ENCODE measurements at regions not wholly inside any gene's neighbourhood (a gene's known extent, or its start where the extent isn't known, plus 50 kb on each side); places are given as distances from the start of the nearest gene placed in this dataset.

GRCh38 chr17:14482715-14483114 lies 181.8 kb downstream of the HS3ST3B1 start:
- no peak for DNase-seq (ENCODE audit: low read depth in 2 of 2)

DNA sequence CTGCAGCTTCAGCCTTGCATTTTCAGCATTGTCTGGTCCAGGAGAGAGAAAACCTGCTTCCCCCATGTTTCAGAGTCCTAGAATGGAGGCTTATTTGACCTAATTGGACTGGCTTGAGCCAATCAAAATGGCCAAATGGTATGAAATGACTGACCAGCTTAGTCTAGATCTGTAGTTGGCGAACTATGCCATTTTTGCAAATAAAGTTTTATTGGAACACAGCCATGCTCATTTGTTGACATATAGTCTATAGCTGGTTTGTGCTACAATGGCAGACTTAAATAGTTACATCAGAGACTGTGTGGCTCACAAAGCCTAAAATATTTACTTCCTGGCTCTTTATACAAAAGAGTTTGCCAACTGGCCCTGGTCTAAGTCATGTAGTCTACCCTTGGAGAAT lies 180.8 kb downstream of the HS3ST3B1 start:
- no peak for DNase-seq (ENCODE audit: low read depth in 2 of 2)

GRCh38 chr17:14474591-14474990 lies 173.7 kb downstream of the HS3ST3B1 start:
- DNase-seq (ENCODE audit: low read depth in 2 of 2), result no peak

DNA sequence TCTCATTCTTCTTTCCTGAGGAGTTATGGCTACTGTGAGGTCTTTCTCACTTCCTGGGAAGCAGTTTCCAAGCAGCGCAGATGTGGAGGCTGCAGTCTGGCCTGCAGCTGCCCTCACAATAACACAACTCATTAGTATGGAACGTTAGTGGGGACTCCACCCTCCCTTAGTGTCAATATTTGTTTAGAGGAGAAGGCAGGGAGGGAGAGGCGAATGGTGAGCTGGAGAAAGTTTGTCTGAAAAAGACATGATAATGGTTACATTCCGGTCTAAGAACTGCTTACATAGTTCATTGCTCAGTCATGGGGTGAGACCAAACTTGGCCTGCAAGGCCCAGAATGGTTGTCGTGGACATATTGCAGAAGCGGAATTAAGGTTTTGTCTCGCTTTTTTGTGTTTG lies 170.2 kb downstream of the HS3ST3B1 start:
- DNase-seq (ENCODE audit: low read depth in 2 of 2), result no peak

- no peak for DNase-seq (ENCODE audit: low read depth in 2 of 2)
Observed at GRCh38 chr17:14470417-14470816, 169.5 kb downstream of the HS3ST3B1 start.

GRCh38 chr17:14469971-14470370 lies 169.1 kb downstream of the HS3ST3B1 start:
- DNase-seq (ENCODE audit: low read depth in 2 of 2), result no peak

- DNase-seq (ENCODE audit: low read depth in 2 of 2), result no peak
Observed at GRCh38 chr17:14468858-14469257, 168.0 kb downstream of the HS3ST3B1 start.

- DNase-seq (ENCODE audit: low read depth in 2 of 2), result no peak
Observed at GRCh38 chr17:14461227-14461548, 160.3 kb downstream of the HS3ST3B1 start.

- no peak for DNase-seq (ENCODE audit: low read depth in 2 of 2)
Observed at GRCh38 chr17:14460516-14461226, 159.8 kb downstream of the HS3ST3B1 start.

- no peak for DNase-seq (ENCODE audit: low read depth in 2 of 2)
Observed at GRCh38 chr17:14459955-14460354, 159.1 kb downstream of the HS3ST3B1 start.

DNA sequence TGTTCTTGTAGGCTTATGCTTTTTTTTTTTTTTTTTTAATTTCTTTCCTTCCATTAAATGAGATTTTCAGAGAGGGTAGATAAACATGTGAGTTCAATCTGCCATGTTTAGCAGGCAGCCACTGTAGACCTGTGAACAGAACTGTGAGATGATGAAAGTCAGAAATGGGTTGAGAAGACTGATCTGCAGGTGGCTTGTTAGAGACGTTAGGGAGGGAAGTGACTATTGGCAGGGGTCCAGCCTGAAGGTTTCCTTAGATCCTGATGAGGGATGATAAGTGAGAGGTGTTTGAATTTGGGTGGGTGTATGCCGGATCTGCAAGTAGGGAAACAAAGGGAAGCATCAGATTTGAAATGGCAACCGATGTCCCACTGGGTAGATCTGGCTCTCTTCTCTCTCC lies 157.8 kb downstream of the HS3ST3B1 start:
- no peak for DNase-seq (ENCODE audit: low read depth in 2 of 2)

DNA sequence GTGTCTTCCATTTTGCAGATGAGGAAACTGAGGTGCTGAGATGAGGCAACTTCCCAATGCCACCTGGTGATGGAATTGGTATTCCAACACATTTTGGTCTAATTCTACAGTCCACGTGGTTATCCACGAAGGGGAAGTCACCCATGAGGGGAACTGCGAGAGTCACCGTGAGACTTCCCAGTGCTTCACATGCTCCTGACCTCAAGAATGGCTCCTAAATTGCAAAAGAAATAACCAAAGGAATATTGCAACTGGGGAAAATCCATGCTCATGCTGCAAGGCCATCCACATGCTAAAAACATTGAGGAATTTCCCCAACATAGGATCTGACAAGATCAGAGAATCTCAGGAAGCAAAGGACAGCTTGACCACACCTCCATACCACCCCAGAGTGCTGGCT lies 153.9 kb downstream of the HS3ST3B1 start:
- DNase-seq (ENCODE audit: low read depth in 2 of 2), result no peak

DNA sequence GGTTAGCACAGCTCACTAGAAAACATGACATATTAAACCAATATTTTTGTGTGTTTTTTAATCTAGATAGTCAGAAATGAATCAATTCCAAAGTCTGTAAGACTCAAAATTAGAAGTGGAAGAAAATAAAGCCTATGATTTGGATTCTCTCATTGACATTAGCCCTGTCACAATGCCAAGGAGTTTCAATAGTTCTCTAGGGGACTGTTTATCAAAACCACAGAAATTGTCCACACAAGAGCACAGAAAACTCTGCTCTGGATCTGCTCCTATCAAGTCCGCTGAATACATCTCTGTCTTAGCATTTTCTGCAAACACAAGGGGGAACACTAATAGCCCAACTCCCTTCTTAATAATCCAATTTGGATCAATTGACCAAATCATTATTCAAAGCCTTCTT lies 152.0 kb downstream of the HS3ST3B1 start:
- no peak for DNase-seq (ENCODE audit: low read depth in 2 of 2)

DNA sequence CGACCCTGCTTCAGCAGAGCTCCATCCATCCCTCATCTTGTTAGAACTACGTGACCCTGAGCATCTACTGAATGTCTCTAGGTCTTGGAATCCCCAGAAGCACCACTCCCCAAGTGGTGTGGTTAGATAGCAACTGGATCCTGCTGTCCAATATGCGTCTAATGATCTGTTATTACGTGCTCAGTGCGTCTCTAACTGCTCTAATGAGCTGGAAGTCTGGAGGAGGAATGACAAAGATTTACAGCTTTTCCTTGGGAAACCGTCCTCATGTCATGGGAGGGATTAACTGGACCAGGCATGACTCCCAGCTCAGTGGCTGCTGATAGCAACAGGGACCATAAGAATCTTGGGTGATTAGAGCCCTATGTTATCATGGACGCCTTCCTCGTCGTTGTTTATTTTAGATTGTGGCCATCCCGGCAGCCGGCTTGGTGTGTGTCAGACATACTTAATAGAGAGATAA lies 150.9 kb downstream of the HS3ST3B1 start:
- no peak for DNase-seq (ENCODE audit: low read depth in 2 of 2)

DNA sequence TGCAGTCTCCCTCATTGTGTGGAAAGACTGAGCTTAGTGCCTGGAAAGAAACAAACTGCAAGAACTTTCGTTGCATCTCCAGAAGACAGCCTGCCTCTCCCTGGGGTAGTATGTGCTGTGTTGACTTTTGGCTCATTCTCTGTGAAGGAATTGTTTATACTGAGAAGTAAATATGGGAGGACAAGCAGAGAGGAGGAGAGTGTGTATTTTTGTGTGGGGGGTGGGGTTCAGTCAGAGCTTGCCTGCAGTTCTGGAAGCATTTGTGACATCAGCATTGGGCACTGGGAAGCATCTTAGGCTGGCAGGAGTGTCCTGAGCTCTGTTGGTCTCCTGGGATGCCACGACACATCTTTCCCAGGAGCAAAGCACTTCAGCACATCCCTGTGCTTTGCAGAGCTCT lies 147.9 kb downstream of the HS3ST3B1 start:
- DNase-seq (ENCODE audit: low read depth in 2 of 2), result no peak

DNA sequence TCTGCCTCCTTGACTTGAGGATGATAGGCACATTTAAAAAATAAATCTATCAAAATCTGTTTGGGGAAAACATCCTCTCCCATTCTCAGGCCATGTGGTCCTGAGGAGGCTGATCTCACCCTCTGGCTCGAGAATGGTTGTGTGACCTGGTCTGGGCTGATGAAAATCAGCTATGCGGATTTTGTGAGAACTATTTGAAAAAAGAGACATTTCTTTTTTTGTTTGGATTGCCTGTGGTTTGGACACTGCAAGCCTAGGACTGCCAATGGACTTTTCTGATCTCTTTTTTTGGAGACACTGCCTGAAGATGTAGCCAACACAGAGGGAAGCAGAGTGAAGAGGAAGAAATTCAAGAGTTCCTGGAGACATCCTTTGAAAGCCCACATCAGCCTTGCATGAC lies 145.9 kb downstream of the HS3ST3B1 start:
- no peak for DNase-seq (ENCODE audit: low read depth in 2 of 2)

GRCh38 chr17:14444915-14445314 lies 144.0 kb downstream of the HS3ST3B1 start:
- no peak for DNase-seq (ENCODE audit: low read depth in 2 of 2)

DNA sequence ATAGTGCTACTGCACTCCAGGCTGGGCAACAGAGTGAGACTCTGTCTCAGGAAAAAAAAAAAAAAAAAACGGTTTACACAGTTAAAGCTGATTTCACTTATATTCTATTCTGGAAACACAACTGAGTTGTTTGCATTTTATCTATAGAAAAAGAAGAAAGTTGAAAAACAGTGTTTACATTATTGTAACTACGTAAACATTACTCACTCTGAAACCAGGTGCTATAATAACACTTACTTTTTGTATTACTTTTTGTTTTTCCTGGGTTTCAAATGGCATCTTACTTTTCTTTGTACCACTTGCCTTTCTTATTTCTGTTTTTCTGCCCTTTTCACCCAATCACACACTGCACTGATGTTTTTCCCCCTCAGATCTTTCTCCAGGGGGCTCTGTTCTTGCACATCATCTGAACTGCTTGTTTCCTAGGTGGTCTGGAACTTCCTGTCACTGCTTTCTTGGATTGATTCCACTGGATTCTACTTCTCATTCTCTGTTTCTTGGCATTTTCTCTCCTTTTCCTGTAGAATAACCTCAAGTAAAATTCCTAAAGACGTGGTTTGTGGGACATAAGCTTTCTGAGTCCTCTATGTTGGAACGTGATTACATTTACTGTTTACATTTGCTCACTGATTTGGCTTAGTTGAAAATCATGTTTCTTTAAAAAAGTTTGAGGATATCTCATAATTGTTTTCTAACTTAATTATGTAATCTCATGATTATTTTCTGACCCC lies 142.1 kb downstream of the HS3ST3B1 start:
- DNase-seq (ENCODE audit: low read depth in 2 of 2), result no peak

DNA sequence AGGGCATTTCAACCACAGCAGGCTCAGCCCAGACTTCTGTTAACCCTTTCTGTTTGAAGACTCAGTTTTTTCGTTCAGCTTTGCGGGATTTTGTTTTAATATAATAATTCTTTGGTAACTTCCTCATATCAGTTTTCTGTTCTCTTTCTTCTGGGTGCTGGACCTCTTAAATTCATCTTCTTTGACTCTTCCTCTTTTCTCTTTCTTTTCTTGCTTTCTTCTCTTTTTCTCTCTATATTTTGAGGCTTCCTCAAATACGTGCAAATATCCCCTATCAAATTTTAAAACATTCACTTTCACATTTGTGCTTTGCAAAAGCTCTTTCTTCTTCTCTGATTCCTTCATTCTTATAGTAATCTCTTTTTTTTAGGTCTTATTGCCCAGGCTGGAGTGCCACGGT lies 136.3 kb downstream of the HS3ST3B1 start:
- DNase-seq (ENCODE audit: low read depth in 2 of 2), result no peak

GRCh38 chr17:14436266-14436665 lies 135.4 kb downstream of the HS3ST3B1 start:
- DNase-seq (ENCODE audit: low read depth in 2 of 2), result no peak

DNA sequence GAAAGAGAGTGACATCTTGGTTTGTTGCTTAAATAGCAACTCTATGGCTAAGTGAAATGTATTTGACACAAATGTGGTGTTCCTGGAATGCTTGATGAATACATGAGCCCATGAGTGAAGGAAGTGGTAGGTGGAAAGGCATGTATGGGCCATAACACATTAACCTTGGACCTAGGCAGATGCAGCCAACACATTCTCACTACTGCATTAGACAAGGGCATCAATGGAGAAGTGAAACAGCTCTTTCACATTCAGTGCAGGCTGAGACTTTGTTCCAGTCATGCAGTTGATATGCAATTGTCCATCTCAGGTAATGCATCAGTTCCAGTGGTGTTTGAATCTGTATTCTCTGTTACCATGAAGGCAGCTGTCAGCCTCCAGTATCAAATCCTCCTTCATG lies 133.6 kb downstream of the HS3ST3B1 start:
- DNase-seq (ENCODE audit: low read depth in 2 of 2), result no peak

GRCh38 chr17:14432079-14432478 lies 131.2 kb downstream of the HS3ST3B1 start:
- no peak for DNase-seq (ENCODE audit: low read depth in 2 of 2)

DNA sequence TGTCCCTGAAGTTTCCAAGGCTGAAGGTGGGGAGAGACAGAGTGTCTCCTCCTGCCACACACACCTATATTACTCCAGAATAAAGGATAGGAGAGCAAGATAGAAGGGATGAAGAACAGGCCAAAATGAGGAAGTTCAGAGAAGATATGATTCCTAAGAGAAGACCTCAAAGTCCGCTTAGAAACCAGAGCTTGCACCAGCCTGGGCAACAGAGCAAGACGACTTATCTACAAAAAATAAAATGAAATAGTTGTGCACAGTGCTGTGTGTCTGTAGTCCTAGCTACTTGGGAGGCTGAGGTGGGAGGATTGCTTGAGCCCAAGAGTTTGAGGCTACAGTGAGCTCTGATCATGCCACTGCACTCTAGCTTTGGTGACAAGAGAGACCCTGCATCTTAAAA lies 128.2 kb downstream of the HS3ST3B1 start:
- DNase-seq (ENCODE audit: low read depth in 2 of 2), result no peak

- no peak for DNase-seq (ENCODE audit: low read depth in 2 of 2)
Observed at GRCh38 chr17:14428648-14429029, 127.8 kb downstream of the HS3ST3B1 start.

Data from stimulated activated CD8-positive, alpha-beta memory T cell treated with anti-CD3 and anti-CD28 coated beads, Interleukin-15, amount 100 ng/mL, for 4 hours (primary cell).